B cell (primary cell): ENCODE measurements at regions not wholly inside any gene's neighbourhood (a gene's known extent, or its start where the extent isn't known, plus 50 kb on each side); places are given as distances from the start of the nearest gene placed in this dataset.

Experiments used
- EZH2 ChIP-seq: IDR thresholded peaks from 2 replicates; pipeline ENCODE4 v1.6.1; 2012; ENCODE audit warnings: borderline replicate concordance, low read depth, mild to moderate bottlenecking, moderate library complexity, low read length; ENCODE audit not compliant: insufficient read depth, poor library complexity, severe bottlenecking
- TF ChIP-seq, protein P1 (sequence below): fragments of 200-600 bp; IDR thresholded peaks from one replicate; pipeline ENCODE4 v1.8.0; 2022; ENCODE audit warnings: antibody characterized with exemption, mild to moderate bottlenecking

DNA sequence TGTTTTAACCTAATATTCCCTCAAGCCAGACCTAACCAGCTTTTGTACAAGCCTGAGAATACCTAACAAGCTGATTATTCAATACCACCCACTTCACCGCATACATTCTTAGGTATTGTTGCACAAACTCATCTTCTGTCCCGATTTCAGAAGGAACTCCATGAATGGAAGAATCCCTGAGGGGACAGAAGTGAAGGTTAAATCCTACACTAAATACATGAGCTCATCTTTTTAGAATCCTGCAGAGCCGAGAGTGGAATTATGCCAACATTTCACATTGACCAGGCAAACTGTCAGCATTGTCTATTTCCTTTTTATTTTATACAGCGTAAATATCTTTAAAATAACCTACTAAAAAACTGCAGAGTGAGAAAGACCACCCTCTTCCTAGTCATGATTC is 140.7 kb upstream of the PRICKLE1 start:
- TF ChIP-seq, protein P1, sequence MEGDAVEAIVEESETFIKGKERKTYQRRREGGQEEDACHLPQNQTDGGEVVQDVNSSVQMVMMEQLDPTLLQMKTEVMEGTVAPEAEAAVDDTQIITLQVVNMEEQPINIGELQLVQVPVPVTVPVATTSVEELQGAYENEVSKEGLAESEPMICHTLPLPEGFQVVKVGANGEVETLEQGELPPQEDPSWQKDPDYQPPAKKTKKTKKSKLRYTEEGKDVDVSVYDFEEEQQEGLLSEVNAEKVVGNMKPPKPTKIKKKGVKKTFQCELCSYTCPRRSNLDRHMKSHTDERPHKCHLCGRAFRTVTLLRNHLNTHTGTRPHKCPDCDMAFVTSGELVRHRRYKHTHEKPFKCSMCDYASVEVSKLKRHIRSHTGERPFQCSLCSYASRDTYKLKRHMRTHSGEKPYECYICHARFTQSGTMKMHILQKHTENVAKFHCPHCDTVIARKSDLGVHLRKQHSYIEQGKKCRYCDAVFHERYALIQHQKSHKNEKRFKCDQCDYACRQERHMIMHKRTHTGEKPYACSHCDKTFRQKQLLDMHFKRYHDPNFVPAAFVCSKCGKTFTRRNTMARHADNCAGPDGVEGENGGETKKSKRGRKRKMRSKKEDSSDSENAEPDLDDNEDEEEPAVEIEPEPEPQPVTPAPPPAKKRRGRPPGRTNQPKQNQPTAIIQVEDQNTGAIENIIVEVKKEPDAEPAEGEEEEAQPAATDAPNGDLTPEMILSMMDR = no peak
- no peak for TF ChIP-seq EZH2
